ENCODE measurements at regions not wholly inside any gene's neighbourhood (a gene's known extent, or its start where the extent isn't known, plus 50 kb on each side); places are given as distances from the start of the nearest gene placed in this dataset.
"Not testable (repeated sequence)": the region's sequence is repeated elsewhere in the genome, so short reads cannot be mapped to it uniquely, and the experiment has no call there.

DNA sequence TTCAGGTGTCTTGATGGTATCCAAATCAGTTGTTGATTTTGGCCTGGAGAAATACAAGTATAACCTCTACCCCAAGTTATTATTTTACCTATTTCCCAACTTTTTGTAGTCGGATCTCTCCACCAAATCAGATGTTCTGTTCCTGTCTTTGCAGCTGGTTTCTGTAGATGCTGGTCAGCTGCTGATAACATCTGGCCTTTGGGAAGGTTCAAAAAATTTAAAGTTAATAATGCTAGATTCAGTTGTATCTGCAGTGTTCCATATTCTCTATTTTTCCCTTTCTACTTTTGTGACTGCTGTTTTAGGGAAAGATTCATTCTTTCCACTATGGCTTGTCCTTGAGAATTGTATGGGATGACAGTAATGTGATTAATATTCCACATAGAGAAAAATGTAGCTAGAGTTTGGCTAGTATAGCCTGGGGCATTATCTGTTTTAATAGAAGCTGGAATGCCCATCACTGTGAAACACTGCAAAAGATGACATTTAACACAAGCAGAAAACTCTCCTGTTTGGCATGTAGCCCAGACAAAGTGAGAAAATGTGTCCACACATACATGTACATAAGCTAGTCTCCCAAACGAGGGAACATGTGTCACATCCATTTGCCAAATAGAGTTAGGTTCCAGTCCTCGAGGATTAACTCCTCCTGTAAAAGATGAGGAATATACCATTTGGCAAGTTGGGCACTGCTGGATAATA lies 99.2 kb downstream of the ZNF100 start:
- H3K9me3 ChIP-seq; H3K27me3 ChIP-seq; H3K4me1 ChIP-seq (ENCODE audit: control insufficient read depth in 1 of 2, insufficient read depth in 1 of 2, low read depth in 1 of 2, low read length in 1 of 2); H3K36me3 ChIP-seq; H3K27ac ChIP-seq; H3K4me3 ChIP-seq (ENCODE audit: low read depth in 1 of 2, low read length in 1 of 2): not testable (repeated sequence)

DNA sequence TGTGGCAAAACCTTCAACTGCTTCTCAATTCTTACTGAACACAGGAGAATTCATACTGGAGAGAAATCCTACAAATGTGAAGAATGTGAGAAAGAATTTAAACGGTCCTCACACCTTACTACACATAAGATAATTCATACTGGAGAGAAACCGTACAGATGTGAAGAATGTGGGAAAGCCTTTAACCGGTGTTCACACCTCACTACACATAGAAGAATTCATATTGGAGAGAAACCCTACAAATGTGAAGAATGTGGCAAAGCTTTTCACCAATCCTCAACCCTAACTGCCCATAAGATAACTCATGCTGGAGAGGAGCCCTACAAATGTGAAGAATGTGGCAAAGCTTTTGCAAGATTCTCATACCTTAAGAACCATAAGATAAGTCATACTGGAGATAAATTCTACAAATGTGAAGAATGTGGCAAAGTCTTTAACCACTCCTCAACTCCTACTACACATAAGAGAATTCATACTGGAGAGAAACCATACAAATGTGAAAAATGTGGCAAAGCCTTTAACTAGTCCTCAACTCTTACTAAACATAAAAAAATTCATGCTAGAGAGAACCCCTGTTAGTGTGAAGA lies 111.7 kb downstream of the ZNF100 start:
- Histone ChIP-seq H3K27me3 (no peaks in the 10 kb centered on the region), H3K4me3 (ENCODE audit: low read depth in 1 of 2, low read length in 1 of 2) (no peak overlapping the region), H3K4me1 (ENCODE audit: control insufficient read depth in 1 of 2, insufficient read depth in 1 of 2, low read depth in 1 of 2, low read length in 1 of 2) (no peaks in the 10 kb centered on the region), H3K9me3 (no peaks in the 10 kb centered on the region), H3K27ac (no peak overlapping the region), H3K36me3 (no peaks in the 10 kb centered on the region)
- TF ChIP-seq, protein P1, sequence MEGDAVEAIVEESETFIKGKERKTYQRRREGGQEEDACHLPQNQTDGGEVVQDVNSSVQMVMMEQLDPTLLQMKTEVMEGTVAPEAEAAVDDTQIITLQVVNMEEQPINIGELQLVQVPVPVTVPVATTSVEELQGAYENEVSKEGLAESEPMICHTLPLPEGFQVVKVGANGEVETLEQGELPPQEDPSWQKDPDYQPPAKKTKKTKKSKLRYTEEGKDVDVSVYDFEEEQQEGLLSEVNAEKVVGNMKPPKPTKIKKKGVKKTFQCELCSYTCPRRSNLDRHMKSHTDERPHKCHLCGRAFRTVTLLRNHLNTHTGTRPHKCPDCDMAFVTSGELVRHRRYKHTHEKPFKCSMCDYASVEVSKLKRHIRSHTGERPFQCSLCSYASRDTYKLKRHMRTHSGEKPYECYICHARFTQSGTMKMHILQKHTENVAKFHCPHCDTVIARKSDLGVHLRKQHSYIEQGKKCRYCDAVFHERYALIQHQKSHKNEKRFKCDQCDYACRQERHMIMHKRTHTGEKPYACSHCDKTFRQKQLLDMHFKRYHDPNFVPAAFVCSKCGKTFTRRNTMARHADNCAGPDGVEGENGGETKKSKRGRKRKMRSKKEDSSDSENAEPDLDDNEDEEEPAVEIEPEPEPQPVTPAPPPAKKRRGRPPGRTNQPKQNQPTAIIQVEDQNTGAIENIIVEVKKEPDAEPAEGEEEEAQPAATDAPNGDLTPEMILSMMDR (IDR thresholded peaks at IDR 0.05) = no peak

DNA sequence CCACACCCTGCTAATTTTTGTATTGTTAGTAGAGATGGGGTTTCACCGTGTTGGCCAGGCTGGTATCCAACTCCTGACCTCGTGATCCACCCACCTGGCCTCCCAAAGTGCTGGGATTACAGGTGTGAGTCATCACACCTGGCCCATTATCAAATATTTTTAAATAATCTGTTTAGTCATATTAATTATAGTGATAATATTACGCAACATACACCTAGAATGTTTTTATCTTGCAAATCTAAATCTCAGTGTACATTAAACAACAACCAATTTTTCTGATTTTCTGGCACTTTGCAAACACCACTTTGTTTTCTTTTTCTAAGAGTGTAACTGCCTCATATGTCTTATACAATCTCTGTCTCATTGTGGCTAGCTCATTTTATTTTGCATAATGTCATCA lies 115.9 kb downstream of the ZNF100 start:
- not testable (repeated sequence) for H3K4me1 ChIP-seq (ENCODE audit: control insufficient read depth in 1 of 2, insufficient read depth in 1 of 2, low read depth in 1 of 2, low read length in 1 of 2); H3K27ac ChIP-seq; H3K36me3 ChIP-seq; H3K4me3 ChIP-seq (ENCODE audit: low read depth in 1 of 2, low read length in 1 of 2); H3K9me3 ChIP-seq; H3K27me3 ChIP-seq

DNA sequence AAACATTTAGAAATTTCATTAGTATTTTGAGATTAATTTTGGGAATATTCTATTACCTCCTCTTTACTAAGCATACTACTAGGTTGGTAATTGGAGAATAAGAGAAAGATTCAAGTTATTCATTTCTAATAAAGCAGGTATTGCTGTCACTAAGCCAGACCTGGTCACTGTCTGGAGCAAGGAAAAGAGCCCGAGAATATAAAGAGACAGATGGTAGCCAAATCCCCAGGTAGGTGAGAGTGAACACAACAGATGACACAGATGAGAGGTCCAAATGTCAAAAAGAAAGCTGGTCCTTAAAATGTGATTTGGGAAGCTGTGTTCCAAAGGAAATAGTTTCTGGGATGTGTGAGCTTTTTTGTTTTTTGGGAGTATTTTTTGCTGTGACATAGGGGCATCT lies 128.6 kb downstream of the ZNF100 start:
- H3K4me1 ChIP-seq (ENCODE audit: control insufficient read depth in 1 of 2, insufficient read depth in 1 of 2, low read depth in 1 of 2, low read length in 1 of 2) = no peaks in the 10 kb centered on the region
- H3K4me3 ChIP-seq (ENCODE audit: low read depth in 1 of 2, low read length in 1 of 2) = no peak overlapping the region
- no peaks in the 10 kb centered on the region for H3K9me3 ChIP-seq
- TF ChIP-seq, protein P1 (IDR thresholded peaks at IDR 0.05) = no peak
- H3K36me3 ChIP-seq = no peaks in the 10 kb centered on the region
- no peak overlapping the region for H3K27ac ChIP-seq
- H3K27me3 ChIP-seq = no peaks in the 10 kb centered on the region

DNA sequence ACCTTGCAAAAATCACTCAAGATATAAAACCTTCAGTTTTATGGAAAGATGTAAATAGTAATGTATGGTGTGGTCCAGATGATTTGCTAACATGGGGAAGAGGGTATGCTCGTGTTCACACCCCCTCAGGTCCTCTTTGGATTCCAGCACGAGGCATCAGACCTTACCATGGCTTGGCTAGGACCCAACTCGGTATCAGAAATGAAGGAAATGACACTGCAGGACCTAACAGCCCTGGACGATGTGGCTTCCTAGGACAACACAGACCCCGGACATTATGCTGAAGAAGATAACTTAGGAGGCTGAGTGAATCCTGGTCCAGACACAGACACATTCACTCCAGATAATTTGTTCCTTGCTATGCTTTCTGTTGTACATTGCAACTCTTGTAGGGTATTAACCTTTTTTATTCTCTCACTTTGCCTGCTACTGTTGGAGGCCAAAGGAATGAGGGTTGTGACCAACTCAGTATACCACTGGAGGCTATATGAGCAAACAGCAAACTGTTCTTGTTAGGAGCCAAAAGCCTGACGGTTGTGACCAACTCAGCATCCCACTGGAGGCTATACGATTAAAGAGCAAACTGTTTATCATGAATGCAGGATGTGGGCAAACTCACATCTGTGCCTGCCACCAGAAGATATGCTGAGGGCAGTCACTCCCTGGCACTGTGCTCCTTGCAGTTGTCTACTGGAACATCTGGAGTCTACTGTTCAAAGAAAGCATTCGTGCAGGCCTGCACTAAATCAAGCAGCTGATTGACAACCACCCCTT lies 121.7 kb downstream of the ZNF429 start:
- Histone ChIP-seq H3K4me3 (ENCODE audit: low read depth in 1 of 2, low read length in 1 of 2) (no peak overlapping the region), H3K27ac (no peak overlapping the region), H3K36me3 (no peaks in the 10 kb centered on the region), H3K9me3 (no peaks in the 10 kb centered on the region), H3K27me3 (no peaks in the 10 kb centered on the region), H3K4me1 (ENCODE audit: control insufficient read depth in 1 of 2, insufficient read depth in 1 of 2, low read depth in 1 of 2, low read length in 1 of 2) (no peaks in the 10 kb centered on the region)
- TF ChIP-seq, protein P1 (IDR thresholded peaks at IDR 0.05) = no peak

DNA sequence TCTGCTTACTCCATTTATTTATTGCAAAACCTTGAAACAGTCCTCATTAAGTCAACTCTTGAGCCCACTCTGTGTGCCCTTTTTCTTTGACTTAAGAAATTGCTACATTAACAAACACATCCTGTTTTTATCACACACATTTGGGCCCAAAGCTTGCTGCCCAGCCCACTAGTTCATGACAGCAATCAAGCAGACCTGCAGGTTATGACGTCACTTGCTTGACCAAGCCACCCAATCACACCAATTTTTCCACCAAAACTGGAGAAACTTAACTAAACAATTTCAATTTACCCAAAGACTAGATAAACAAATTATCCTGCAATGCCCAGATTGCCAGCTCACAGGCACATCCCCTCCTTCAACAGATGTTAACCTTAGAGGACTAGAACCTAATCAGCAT lies 120.7 kb downstream of the ZNF429 start:
- H3K36me3 ChIP-seq = no peaks in the 10 kb centered on the region
- no peaks in the 10 kb centered on the region for H3K9me3 ChIP-seq
- TF ChIP-seq, protein P1 (IDR thresholded peaks at IDR 0.05) = no peak
- H3K27me3 ChIP-seq = no peaks in the 10 kb centered on the region
- H3K4me1 ChIP-seq (ENCODE audit: control insufficient read depth in 1 of 2, insufficient read depth in 1 of 2, low read depth in 1 of 2, low read length in 1 of 2) = no peaks in the 10 kb centered on the region
- H3K27ac ChIP-seq = no peak overlapping the region
- H3K4me3 ChIP-seq (ENCODE audit: low read depth in 1 of 2, low read length in 1 of 2) = no peak overlapping the region
